HepG2 (cell line): ENCODE measurements at regions not wholly inside any gene's neighbourhood (a gene's known extent, or its start where the extent isn't known, plus 50 kb on each side); places are given as distances from the start of the nearest gene placed in this dataset.

Experiments used
- ATAC-seq: fragments of 200-7000 bp; cut with Tn5 transposase; 3 replicates; pipeline ENCODE4 v1.9.1; 2020; ENCODE audit warnings: mild to moderate bottlenecking, moderate library complexity
- BruUV-seq: library from RNA; stranded (reverse); fragments of 400-500 nt; replicated peaks from 2 replicates; lab custom pipeline; 2021; lab: Mats Ljungman, UMichigan
- CTCF ChIA-PET: fragments of 300-600 bp; formaldehyde crosslinking; extraction: SDS; loops from one replicate; lab custom pipeline; 2021; ENCODE audit warnings: low total read pairs, inconsistent platforms, low intra/inter-chr PET ratio; lab: Yijun Ruan, JAX
- POLR2A ChIA-PET: fragments of 350-600 bp; sonication (Branson Sonifier 250); formaldehyde crosslinking; loops from one replicate; lab custom pipeline; 2020; ENCODE audit warnings: antibody characterized with exemption, inconsistent platforms; lab: Yijun Ruan, JAX
- DNase-seq: peaks from one replicate; pipeline ENCODE4 v3.0.0-alpha.2; 2015; ENCODE audit warnings: low spot score
- FAIRE-seq: peaks from 3 replicates; lab custom pipeline; 2011; peaks lifted over from hg19 to GRCh38; lab: Jason Lieb, UNC
- H2AFZ ChIP-seq: one replicate; pipeline ENCODE4 v1.6.1; 2011; ENCODE audit warnings: low read length, inconsistent platforms
- H3K27ac ChIP-seq: fragments of 300-600 bp; 3 replicates; pipeline ENCODE4 v1.8.0; 2011; ENCODE audit warnings: mixed run types, mild to moderate bottlenecking, mixed read lengths, low read length, inconsistent platforms; ENCODE audit not compliant: insufficient read depth; ENCODE audit errors: extremely low read length
- H3K27me3 ChIP-seq, 2 experiments: fragments of 200-600 bp in 1 of 2; 2 replicates in 1 of 2; 3 replicates in 1 of 2; pipeline versions ENCODE4 v1.6.0 to v1.8.0; 2011; ENCODE audit warnings: low read length in 2 of 2, mild to moderate bottlenecking in 2 of 2, moderate library complexity in 2 of 2, inconsistent platforms in 1 of 2; ENCODE audit not compliant: insufficient read depth in 2 of 2, control insufficient read depth in 1 of 2
- H3K36me3 ChIP-seq, 2 experiments: fragments of 200-600 bp in 1 of 2; replicated peaks in 1 of 2; 2 replicates in 1 of 2; 3 replicates in 1 of 2; pipeline versions ENCODE4 v1.5.1 to v1.8.0; 2011; ENCODE audit warnings: low read length in 2 of 2, inconsistent platforms in 1 of 2; ENCODE audit not compliant: insufficient read depth in 2 of 2, control insufficient read depth in 1 of 2
- H3K4me1 ChIP-seq: 2 replicates; pipeline ENCODE4 v1.5.1; 2012; ENCODE audit warnings: low read length, inconsistent platforms; ENCODE audit not compliant: insufficient read depth
- H3K4me2 ChIP-seq: 2 replicates; pipeline ENCODE4 v1.6.0; 2011; ENCODE audit warnings: low read depth, low read length, inconsistent platforms
- H3K4me3 ChIP-seq, 3 experiments: fragments of 200-600 bp in 1 of 3; sonication (generic), shearing (Covaris generic) in 1 of 3; replicated peaks in 1 of 3; 2 replicates each; pipeline ENCODE4 v1.5.1; 2011 to 2016; ENCODE audit warnings: low read length in 3 of 3, inconsistent platforms in 2 of 3, low read depth in 2 of 3, mild to moderate bottlenecking in 2 of 3, control low read depth in 1 of 3, mixed read lengths in 1 of 3; ENCODE audit not compliant: insufficient read depth in 1 of 3
- H3K79me2 ChIP-seq: one replicate; pipeline ENCODE4 v1.6.1; 2011; ENCODE audit warnings: low read length, inconsistent platforms; ENCODE audit not compliant: insufficient read depth
- H3K9ac ChIP-seq: 2 replicates; pipeline ENCODE4 v1.6.0; 2011; ENCODE audit warnings: mild to moderate bottlenecking, low read depth, low read length, inconsistent platforms; ENCODE audit not compliant: insufficient read depth
- H3K9me3 ChIP-seq: 2 replicates; pipeline ENCODE4 v1.5.1; 2012; ENCODE audit warnings: mild to moderate bottlenecking, low read length
- H4K20me1 ChIP-seq: 2 replicates; pipeline ENCODE4 v1.6.0; 2011; ENCODE audit warnings: inconsistent platforms, mild to moderate bottlenecking, low read length, moderate library complexity; ENCODE audit not compliant: insufficient read depth
- FIP1L1 ChIP-seq: fragments of 200-400 bp; formaldehyde crosslinking; IDR thresholded peaks from 2 replicates; pipeline ENCODE4 v1.6.1; 2018; ENCODE audit warnings: low read depth, mild to moderate bottlenecking, low read length, moderate library complexity, borderline replicate concordance; ENCODE audit not compliant: insufficient read depth
- ZBTB42 ChIP-seq: sonication (generic); formaldehyde crosslinking; IDR thresholded peaks from 2 replicates; pipeline ENCODE4 v1.5.0; 2020; ENCODE audit warnings: mild to moderate bottlenecking, missing genetic modification reagents
- ZHX2 ChIP-seq, 2 experiments: sonication (generic) in 1 of 2; formaldehyde crosslinking in 1 of 2; IDR thresholded peaks; 2 replicates each; pipeline versions ENCODE4 v1.6.1 to v1.9.0; 2014 to 2022; ENCODE audit warnings: antibody characterized with exemption in 1 of 2, borderline replicate concordance in 1 of 2, inconsistent platforms in 1 of 2, low read depth in 1 of 2, missing genetic modification reagents in 1 of 2
- WGBS: methylation state at CpG from one replicate; pipeline ENCODE4 v1.1.6; 2017; ENCODE audit warnings: low lambda C conversion rate; 5-methylcytosine and 5-hydroxymethylcytosine counted together
- in situ Hi-C: cut with HindIII; loops from 2 replicates; pipeline ENCODE4 v1.10.0; 2017; ENCODE audit warnings: low pct_unique_long_range_greater_than_20kb; ENCODE audit not compliant: extremely low pct_ligation_motif_present
- intact Hi-C: fragments of 100-400 bp; cut with micrococcal nuclease; formaldehyde crosslinking; loops from one replicate; pipeline ENCODE4 v1.10.0; 2022; ENCODE audit not compliant: unreplicated experiment

- no peaks in the 10 kb centered on the region for H4K20me1 ChIP-seq
- H3K27ac ChIP-seq = no peak overlapping the region
- ATAC-seq (no peak), DNase-seq (no peak), FAIRE-seq (no peak)
- no peak overlapping the region for H3K4me3 ChIP-seq
- no peak overlapping the region for H2AFZ ChIP-seq
- no peaks in the 10 kb centered on the region; a peak in 1 of 5 replicates for H3K27me3 ChIP-seq
- no peaks in the 10 kb centered on the region for H3K36me3 ChIP-seq
- H3K4me1 ChIP-seq = peaks cover 8% of the 10 kb centered on the region
- intact Hi-C loops = no loop called here
- in situ Hi-C loops = no loop called here
- WGBS = 97% methylated on average over 10 of the region's 10 CpGs
- no peak overlapping the region for H3K4me2 ChIP-seq
- peaks cover 12% of the 10 kb centered on the region for H3K9me3 ChIP-seq
- no peak overlapping the region for H3K9ac ChIP-seq
- no peak for TF ChIP-seq FIP1L1
- TF ChIP-seq ZBTB42 (CRISPR knock-in tag) = no peak
- no peak for TF ChIP-seq ZHX2 (IDR thresholded peaks at IDR 0.05; ENCODE audit: low read depth)
- no peak for TF ChIP-seq ZHX2 (CRISPR knock-in tag; IDR thresholded peaks at IDR 0.05; ENCODE audit: borderline replicate concordance)
- POLR2A ChIA-PET = no interaction called here
- H3K79me2 ChIP-seq = peaks cover 43% of the 10 kb centered on the region
- CTCF ChIA-PET = no interaction called here
- BruUV-seq = no TSS peak
Measured at GRCh38 chr14:89603938-89604480, 187.0 kb upstream of the FOXN3 start.
